ENCODE measurements at regions not wholly inside any gene's neighbourhood (a gene's known extent, or its start where the extent isn't known, plus 50 kb on each side); places are given as distances from the start of the nearest gene placed in this dataset.
"Not testable (repeated sequence)": the region's sequence is repeated elsewhere in the genome, so short reads cannot be mapped to it uniquely, and the experiment has no call there.

DNA sequence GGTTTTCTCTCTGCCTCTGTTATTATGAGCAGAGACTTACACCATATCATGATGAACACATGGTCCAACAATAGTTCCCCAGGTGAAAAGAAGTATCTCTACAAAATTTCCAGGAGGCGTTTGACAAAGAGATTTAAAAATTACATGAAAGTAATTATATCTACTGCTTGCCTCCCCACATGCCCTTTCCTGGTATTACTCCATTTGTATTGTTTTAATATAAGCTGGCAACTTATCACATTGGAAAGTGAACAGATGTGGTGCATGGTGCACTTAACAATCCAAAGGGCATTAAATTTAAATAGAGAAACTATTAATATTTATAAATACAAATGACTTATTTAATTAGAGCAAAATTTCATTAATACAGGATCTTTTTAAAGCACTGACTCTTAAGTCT is 638.2 kb downstream of the ANKRD7 start:
- H3K4me1 ChIP-seq (ENCODE audit: insufficient read depth, low read length, poor library complexity, severe bottlenecking), result peaks cover 4% of the 10 kb centered on the region
- intact Hi-C loops (cut with micrococcal nuclease; ENCODE audit: unreplicated experiment), result no loop called here
- ChIA-PET POLR2A (ENCODE audit: low non-redundant PET) (no interaction called here), CTCF (no interaction called here)
- H3K9me3 ChIP-seq (ENCODE audit: low read depth, low read length, poor library complexity, severe bottlenecking), result no peaks in the 10 kb centered on the region
- no peak for DNase-seq (ENCODE audit: low spot score)
- TF ChIP-seq, protein P1, sequence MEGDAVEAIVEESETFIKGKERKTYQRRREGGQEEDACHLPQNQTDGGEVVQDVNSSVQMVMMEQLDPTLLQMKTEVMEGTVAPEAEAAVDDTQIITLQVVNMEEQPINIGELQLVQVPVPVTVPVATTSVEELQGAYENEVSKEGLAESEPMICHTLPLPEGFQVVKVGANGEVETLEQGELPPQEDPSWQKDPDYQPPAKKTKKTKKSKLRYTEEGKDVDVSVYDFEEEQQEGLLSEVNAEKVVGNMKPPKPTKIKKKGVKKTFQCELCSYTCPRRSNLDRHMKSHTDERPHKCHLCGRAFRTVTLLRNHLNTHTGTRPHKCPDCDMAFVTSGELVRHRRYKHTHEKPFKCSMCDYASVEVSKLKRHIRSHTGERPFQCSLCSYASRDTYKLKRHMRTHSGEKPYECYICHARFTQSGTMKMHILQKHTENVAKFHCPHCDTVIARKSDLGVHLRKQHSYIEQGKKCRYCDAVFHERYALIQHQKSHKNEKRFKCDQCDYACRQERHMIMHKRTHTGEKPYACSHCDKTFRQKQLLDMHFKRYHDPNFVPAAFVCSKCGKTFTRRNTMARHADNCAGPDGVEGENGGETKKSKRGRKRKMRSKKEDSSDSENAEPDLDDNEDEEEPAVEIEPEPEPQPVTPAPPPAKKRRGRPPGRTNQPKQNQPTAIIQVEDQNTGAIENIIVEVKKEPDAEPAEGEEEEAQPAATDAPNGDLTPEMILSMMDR (conservative IDR thresholded peaks at IDR 0.05; ENCODE audit: low read depth, low read length), result no peak
- TF ChIP-seq EZH2 (IDR thresholded peaks at IDR 0.05; ENCODE audit: borderline replicate concordance, low read depth, low read length, poor library complexity, severe bottlenecking), result no peak
- no TSS peak for BruUV-seq (replicated peaks)
- H3K27ac ChIP-seq (ENCODE audit: low read depth, low read length, poor library complexity, severe bottlenecking), result no peak overlapping the region
- no peaks in the 10 kb centered on the region for H3K36me3 ChIP-seq (ENCODE audit: insufficient read depth, low read length, poor library complexity, severe bottlenecking)
- no peak overlapping the region for H3K4me3 ChIP-seq (ENCODE audit: low read depth, low read length, poor library complexity, severe bottlenecking)
- no peaks in the 10 kb centered on the region for H3K27me3 ChIP-seq (replicated peaks; ENCODE audit: insufficient read depth, low read depth, low read length, poor library complexity)

DNA sequence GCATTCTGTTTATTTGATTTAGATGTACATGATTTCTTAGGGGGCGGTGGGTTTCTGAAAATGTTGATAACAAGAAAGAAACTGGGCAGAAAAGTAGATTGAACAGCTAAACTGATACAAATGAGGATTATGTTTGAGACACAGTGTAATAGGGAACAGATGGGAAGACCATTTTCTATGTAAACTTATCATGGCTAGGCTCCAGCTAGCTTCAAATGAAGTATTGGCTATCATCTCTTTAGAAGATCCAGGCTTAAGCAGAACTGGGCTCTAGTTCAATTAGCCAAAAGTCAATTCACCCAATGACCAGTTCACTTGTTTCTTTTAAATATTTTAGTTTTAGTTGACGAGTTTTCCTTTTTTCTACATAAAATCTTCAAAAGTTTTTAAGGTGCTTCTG is 639.5 kb downstream of the ANKRD7 start:
- Histone ChIP-seq H3K27me3 (replicated peaks; ENCODE audit: insufficient read depth, low read depth, low read length, poor library complexity) (no peaks in the 10 kb centered on the region), H3K27ac (ENCODE audit: low read depth, low read length, poor library complexity, severe bottlenecking) (no peak overlapping the region), H3K4me1 (ENCODE audit: insufficient read depth, low read length, poor library complexity, severe bottlenecking) (peaks cover 4% of the 10 kb centered on the region), H3K4me3 (ENCODE audit: low read depth, low read length, poor library complexity, severe bottlenecking) (no peak overlapping the region), H3K9me3 (ENCODE audit: low read depth, low read length, poor library complexity, severe bottlenecking) (no peaks in the 10 kb centered on the region), H3K36me3 (ENCODE audit: insufficient read depth, low read length, poor library complexity, severe bottlenecking) (no peaks in the 10 kb centered on the region)
- CTCF ChIA-PET, result no interaction called here
- POLR2A ChIA-PET (ENCODE audit: low non-redundant PET), result no interaction called here
- TF ChIP-seq EZH2 (IDR thresholded peaks at IDR 0.05; ENCODE audit: borderline replicate concordance, low read depth, low read length, poor library complexity, severe bottlenecking), result no peak
- intact Hi-C loops (cut with micrococcal nuclease; ENCODE audit: unreplicated experiment), result no loop called here
- BruUV-seq (replicated peaks), result no TSS peak
- DNase-seq (ENCODE audit: low spot score), result no peak

DNA sequence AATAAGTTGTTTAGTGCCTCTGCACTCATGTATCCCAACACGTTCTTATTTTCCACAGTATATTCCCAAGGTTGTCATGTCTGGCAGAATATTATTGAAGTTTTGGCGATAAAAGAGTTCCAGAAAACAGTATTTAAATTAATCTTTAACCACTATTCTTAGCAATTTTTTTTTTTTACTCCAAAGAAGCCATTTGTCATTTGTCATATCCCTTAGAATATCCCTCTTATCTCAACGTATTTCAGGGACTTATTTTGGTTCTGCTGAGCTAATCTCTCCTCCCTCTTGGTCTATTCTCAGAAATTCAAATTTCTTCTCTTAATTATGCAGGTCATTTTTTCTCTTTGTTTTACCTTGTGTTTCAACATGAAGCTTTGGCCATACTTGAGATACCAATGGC is 643.4 kb downstream of the ANKRD7 start:
- ChIA-PET CTCF (no interaction called here), POLR2A (ENCODE audit: low non-redundant PET) (no interaction called here)
- TF ChIP-seq EZH2 (IDR thresholded peaks at IDR 0.05; ENCODE audit: borderline replicate concordance, low read depth, low read length, poor library complexity, severe bottlenecking), result no peak
- TF ChIP-seq, protein P1 (conservative IDR thresholded peaks at IDR 0.05; ENCODE audit: low read depth, low read length), result no peak
- intact Hi-C loops (cut with micrococcal nuclease; ENCODE audit: unreplicated experiment), result no loop called here
- H3K4me3 ChIP-seq (ENCODE audit: low read depth, low read length, poor library complexity, severe bottlenecking), result no peak overlapping the region
- DNase-seq (ENCODE audit: low spot score), result no peak
- no peaks in the 10 kb centered on the region for H3K9me3 ChIP-seq (ENCODE audit: low read depth, low read length, poor library complexity, severe bottlenecking)
- no peaks in the 10 kb centered on the region for H3K36me3 ChIP-seq (ENCODE audit: insufficient read depth, low read length, poor library complexity, severe bottlenecking)
- BruUV-seq (replicated peaks), result no TSS peak
- H3K4me1 ChIP-seq (ENCODE audit: insufficient read depth, low read length, poor library complexity, severe bottlenecking), result no peaks in the 10 kb centered on the region
- no peak overlapping the region for H3K27ac ChIP-seq (ENCODE audit: low read depth, low read length, poor library complexity, severe bottlenecking)
- H3K27me3 ChIP-seq (replicated peaks; ENCODE audit: insufficient read depth, low read depth, low read length, poor library complexity), result no peaks in the 10 kb centered on the region

DNA sequence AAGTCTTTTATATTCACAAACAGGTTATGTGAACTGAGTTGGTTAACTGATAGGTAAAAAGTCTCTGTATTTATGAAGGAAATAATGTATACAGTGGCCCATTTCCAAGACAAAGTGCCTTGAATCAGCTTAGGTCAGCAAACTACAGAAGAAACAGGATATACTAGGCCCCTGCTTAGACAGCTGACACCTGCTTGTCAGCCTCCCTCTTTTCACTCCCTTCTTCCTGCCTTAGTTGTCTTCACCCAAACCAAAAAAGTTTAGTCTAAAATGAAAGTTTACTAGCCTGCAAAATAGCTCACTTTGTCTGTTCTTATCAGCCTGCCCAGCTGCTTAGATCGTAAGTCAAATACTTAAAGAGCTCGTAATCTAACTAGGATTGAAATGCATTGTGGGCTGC is 644.6 kb downstream of the ANKRD7 start:
- intact Hi-C loops (cut with micrococcal nuclease; ENCODE audit: unreplicated experiment); H3K9me3 ChIP-seq (ENCODE audit: low read depth, low read length, poor library complexity, severe bottlenecking); H3K27me3 ChIP-seq (replicated peaks; ENCODE audit: insufficient read depth, low read depth, low read length, poor library complexity); BruUV-seq (replicated peaks); DNase-seq (ENCODE audit: low spot score); H3K4me1 ChIP-seq (ENCODE audit: insufficient read depth, low read length, poor library complexity, severe bottlenecking); H3K36me3 ChIP-seq (ENCODE audit: insufficient read depth, low read length, poor library complexity, severe bottlenecking); CTCF ChIA-PET; H3K27ac ChIP-seq (ENCODE audit: low read depth, low read length, poor library complexity, severe bottlenecking); H3K4me3 ChIP-seq (ENCODE audit: low read depth, low read length, poor library complexity, severe bottlenecking); POLR2A ChIA-PET (ENCODE audit: low non-redundant PET): not testable (repeated sequence)

Measured in A673 (cell line).